Spleen (tissue), 11 donors: ENCODE measurements at regions not wholly inside any gene's neighbourhood (a gene's known extent, or its start where the extent isn't known, plus 50 kb on each side); places are given as distances from the start of the nearest gene placed in this dataset.

Source experiments
- DNase-seq: peaks from one replicate; pipeline ENCODE4 v3.0.0-alpha.2; 2020
- H3K27ac ChIP-seq, 8 donors: fragments of 200-600 bp; sonication (generic) in 7 of 8; 1 replicate in 4 of 8; 2 replicates in 4 of 8; pipeline versions ENCODE4 v1.5.0 to v1.8.0; 2016 to 2021; ENCODE audit warnings: inconsistent platforms in 4 of 8, mild to moderate bottlenecking in 4 of 8, moderate library complexity in 1 of 8
- H3K27me3 ChIP-seq, 7 donors: fragments of 200-600 bp; sonication (generic) in 6 of 7; replicated peaks in 1 of 7; 1 replicate in 4 of 7; 2 replicates in 3 of 7; pipeline versions ENCODE4 v1.5.0 to v1.8.0; 2016 to 2021; ENCODE audit warnings: inconsistent platforms in 3 of 7, mild to moderate bottlenecking in 1 of 7
- H3K36me3 ChIP-seq, 6 donors: fragments of 200-600 bp; sonication (generic) in 5 of 6; 1 replicate in 4 of 6; 2 replicates in 2 of 6; pipeline versions ENCODE4 v1.5.0 to v1.8.0; 2016 to 2021; ENCODE audit warnings: inconsistent platforms in 2 of 6
- H3K4me1 ChIP-seq, 6 donors: fragments of 200-600 bp; sonication (generic) in 5 of 6; 1 replicate in 3 of 6; 2 replicates in 3 of 6; pipeline versions ENCODE4 v1.5.0 to v1.8.0; 2016 to 2021; ENCODE audit warnings: inconsistent platforms in 3 of 6
- H3K4me3 ChIP-seq, 8 donors: fragments of 200-600 bp; sonication (generic) in 7 of 8; 1 replicate in 4 of 8; 2 replicates in 4 of 8; pipeline versions ENCODE4 v1.5.0 to v1.8.0; 2016 to 2021; ENCODE audit warnings: inconsistent platforms in 4 of 8, mild to moderate bottlenecking in 4 of 8, moderate library complexity in 2 of 8
- H3K9me3 ChIP-seq, 8 donors: fragments of 200-600 bp; sonication (generic) in 7 of 8; 1 replicate in 4 of 8; 2 replicates in 4 of 8; pipeline versions ENCODE4 v1.5.0 to v1.8.0; 2016 to 2021; ENCODE audit warnings: inconsistent platforms in 4 of 8
- POLR2A ChIP-seq, 3 donors: fragments of 450-650 bp; IDR thresholded peaks; one replicate each; pipeline ENCODE4 v1.5.1; 2017; ENCODE audit warnings: antibody characterized with exemption in 3 of 3, mild to moderate bottlenecking in 1 of 3
- POLR2AphosphoS5 ChIP-seq, 3 donors: sonication (generic); formaldehyde crosslinking; IDR thresholded peaks; one replicate each; pipeline ENCODE4 v1.5.1; 2017; ENCODE audit warnings: antibody characterized with exemption in 3 of 3
- WGBS, 5 donors: extraction: QIAGEN DNeasy Blood & Tissue Kit in 3 of 5; methylation state at CpG; one replicate each; pipeline versions ENCODE4 v1.1.5 to v1.1.7; 2013 to 2018; 5-methylcytosine and 5-hydroxymethylcytosine counted together
- intact Hi-C: fragments of 100-400 bp; cut with DNase I; formaldehyde crosslinking; loops from one replicate; pipeline ENCODE4 v1.15.0; 2023; ENCODE audit warnings: low total_unique reads
- TF ChIP-seq, protein P1 (sequence below), 11 experiments: fragments of 200-600 bp in 7 of 11; fragments of 450-650 bp in 4 of 11; sonication (generic) in 4 of 11; IDR thresholded peaks in 8 of 11; conservative IDR thresholded peaks in 3 of 11; 1 replicate in 7 of 11; 2 replicates in 4 of 11; pipeline versions ENCODE4 v1.4.0 to v1.8.0; 2016 to 2021; ENCODE audit warnings: antibody characterized with exemption in 11 of 11, inconsistent platforms in 4 of 11, mild to moderate bottlenecking in 1 of 11
- donor health status: healthy with polysubstance abuse.
- donor health status: DM: no; HTN: no; CAD: no; lungs with moderate emphysema.
- donor health status: DM: no; HTN: no; CAD: no.
- donor health status: Bipolar disorder and iron deficiency.
- donor health status: healthy.
- donor health status: DM: no; HTN: no; CAD: no.
- donor health status: DM: yes; HTN: yes; CAD: no.

DNA sequence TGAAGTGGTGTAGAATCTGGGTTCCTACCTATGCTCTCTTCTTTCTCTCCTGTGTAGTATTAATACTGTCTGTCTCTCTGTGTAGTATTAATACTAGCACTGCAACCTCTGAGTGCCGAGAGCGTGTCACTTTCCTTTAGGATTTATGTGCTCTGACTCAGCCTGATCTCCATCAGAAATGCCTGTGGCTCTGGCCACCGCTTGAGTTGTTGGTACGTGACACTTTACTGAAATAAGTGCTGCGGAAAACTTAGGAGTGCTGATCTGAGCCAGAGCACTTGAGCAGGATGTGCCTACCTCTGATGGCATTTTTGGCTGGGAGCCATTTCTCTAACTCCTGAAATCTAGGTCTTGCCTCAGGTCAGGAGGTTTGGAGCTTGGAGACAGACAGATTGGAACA lies 807.4 kb downstream of the SQOR start:
- Histone ChIP-seq H3K36me3 (no peaks in the 10 kb centered on the region), H3K4me1 (no peaks in the 10 kb centered on the region), H3K27me3 (no peaks in the 10 kb centered on the region), H3K4me3 (no peak overlapping the region), H3K27ac (no peak overlapping the region), H3K9me3 (peaks cover 0 to 22% (median 14%) of the 10 kb centered on the region in 8 donors)
- TF ChIP-seq, protein P1, sequence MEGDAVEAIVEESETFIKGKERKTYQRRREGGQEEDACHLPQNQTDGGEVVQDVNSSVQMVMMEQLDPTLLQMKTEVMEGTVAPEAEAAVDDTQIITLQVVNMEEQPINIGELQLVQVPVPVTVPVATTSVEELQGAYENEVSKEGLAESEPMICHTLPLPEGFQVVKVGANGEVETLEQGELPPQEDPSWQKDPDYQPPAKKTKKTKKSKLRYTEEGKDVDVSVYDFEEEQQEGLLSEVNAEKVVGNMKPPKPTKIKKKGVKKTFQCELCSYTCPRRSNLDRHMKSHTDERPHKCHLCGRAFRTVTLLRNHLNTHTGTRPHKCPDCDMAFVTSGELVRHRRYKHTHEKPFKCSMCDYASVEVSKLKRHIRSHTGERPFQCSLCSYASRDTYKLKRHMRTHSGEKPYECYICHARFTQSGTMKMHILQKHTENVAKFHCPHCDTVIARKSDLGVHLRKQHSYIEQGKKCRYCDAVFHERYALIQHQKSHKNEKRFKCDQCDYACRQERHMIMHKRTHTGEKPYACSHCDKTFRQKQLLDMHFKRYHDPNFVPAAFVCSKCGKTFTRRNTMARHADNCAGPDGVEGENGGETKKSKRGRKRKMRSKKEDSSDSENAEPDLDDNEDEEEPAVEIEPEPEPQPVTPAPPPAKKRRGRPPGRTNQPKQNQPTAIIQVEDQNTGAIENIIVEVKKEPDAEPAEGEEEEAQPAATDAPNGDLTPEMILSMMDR (IDR thresholded peaks at IDR 0.05 in 8 of 11, conservative IDR thresholded peaks at IDR 0.05 in 3 of 11), result no peak
- no peak for DNase-seq
- intact Hi-C loops, result no loop called here
- 69 to 95% (median 81%) methylated on average over 5 of the region's 5 CpGs for WGBS, 5 donors

DNA sequence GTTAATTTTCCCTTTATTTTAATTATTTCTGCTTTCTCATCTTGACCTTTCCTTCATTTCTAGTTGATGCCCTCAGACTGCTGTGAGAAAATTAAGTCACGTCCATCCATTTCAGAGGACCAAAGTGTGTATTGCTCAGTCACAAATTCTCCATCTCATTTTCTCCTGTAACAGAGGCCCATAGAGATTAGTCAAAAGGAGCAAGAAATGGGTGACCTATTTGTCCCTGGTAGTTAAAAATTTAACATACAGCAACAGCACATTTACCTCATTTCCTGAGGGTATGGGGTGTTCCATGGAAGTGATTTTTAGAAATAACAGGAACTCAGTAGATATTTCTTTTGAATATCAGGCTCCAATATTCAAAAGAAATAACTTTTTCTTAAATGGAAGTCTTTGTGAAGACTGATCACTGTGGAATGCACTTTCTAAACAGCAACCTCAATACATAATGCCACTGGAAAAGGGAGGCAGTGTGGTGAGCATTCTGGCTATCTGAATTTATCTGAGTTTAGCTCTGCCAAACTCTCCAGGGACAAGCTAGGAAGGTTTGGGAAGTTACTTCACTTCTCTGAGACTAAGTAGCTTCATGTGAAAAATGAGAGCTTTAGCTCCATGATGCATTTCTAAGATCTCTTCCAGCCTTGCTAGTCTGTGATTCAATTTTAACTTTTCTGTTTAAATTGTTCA lies 808.2 kb downstream of the SQOR start:
- TF ChIP-seq, protein P1 (IDR thresholded peaks at IDR 0.05 in 8 of 11, conservative IDR thresholded peaks at IDR 0.05 in 3 of 11), result no peak
- TF ChIP-seq POLR2A (IDR thresholded peaks at IDR 0.05), result no peak
- TF ChIP-seq POLR2AphosphoS5 (IDR thresholded peaks at IDR 0.05), result no peak
- H3K4me1 ChIP-seq, result no peaks in the 10 kb centered on the region
- no peaks in the 10 kb centered on the region for H3K36me3 ChIP-seq
- H3K27me3 ChIP-seq, result no peaks in the 10 kb centered on the region
- DNase-seq, result no peak
- no peak overlapping the region for H3K4me3 ChIP-seq
- peak overlapping the region in 1 of 8 donors; percentile 13 for H3K27ac ChIP-seq
- whole genome bisulfite sequencing, 5 donors, result 74 to 92% (median 85%) methylated on average over 1 of the region's 1 CpG
- peaks cover 0 to 22% (median 14%) of the 10 kb centered on the region in 8 donors for H3K9me3 ChIP-seq
- intact Hi-C loops, result no loop called here

DNA sequence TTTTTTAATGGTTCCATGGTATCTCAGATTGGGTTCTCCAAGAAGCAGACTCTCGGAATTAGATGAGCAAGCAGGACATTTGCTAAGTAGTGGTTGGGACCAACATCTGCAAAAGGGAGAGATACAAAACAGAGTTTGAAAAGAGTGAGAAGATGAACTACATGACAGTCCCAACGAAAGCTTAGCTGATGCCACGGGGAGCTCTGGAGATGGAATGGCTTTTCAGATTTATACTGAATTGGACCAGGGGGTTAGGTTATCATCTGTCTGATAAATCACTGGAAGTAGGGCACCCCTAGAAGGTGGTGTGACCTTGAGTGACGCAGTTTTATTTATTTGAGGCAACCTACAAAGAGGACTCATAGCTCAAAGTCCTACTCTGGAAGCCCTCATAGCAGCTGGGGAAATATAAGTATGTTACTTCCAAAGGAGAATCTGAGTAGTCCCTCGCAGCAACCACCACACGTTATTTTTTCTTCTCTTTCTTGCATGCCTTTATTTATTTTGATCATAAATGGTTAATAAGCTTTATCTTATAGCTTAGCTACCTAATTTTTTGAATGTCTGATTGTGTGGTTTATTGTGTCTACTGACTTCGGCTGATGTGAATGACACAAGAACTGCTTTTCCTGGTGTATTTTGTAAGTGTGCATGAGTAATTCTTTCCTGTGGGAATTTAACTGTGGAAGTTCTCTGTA lies 815.4 kb downstream of the SQOR start:
- DNase-seq, result no peak
- WGBS, 5 donors, result 76 to 85% (median 78%) methylated on average over 7 of the region's 7 CpGs
- Histone ChIP-seq H3K36me3 (no peaks in the 10 kb centered on the region), H3K9me3 (peaks cover 0 to 9% (median 6%) of the 10 kb centered on the region in 8 donors), H3K27ac (no peak overlapping the region), H3K4me3 (no peak overlapping the region), H3K27me3 (no peaks in the 10 kb centered on the region), H3K4me1 (no peaks in the 10 kb centered on the region)
- intact Hi-C loops, result no loop called here
- TF ChIP-seq, protein P1 (IDR thresholded peaks at IDR 0.05 in 8 of 11, conservative IDR thresholded peaks at IDR 0.05 in 3 of 11), result no peak
- TF ChIP-seq POLR2AphosphoS5 (IDR thresholded peaks at IDR 0.05), result no peak

DNA sequence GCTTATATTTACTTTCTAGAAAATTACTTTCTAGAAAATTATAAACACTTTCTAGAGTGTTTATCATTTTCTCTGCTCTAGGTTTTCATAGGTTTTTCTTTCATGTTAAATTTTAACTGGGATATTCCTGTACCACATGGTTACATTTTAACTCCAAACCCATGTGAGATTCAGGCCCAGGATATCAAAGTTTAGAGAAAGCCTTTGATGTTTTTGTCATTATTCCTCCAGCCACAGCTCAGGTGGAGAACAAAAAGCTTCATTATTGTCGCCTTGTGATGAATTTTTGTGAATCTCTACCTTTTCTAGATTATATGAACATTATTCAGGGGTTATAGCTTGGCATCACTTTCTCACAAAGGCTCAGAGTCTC lies 816.0 kb downstream of the SQOR start:
- intact Hi-C loops, result no loop called here
- 55 to 71% (median 64%) methylated on average over 1 of the region's 1 CpG for WGBS, 5 donors
- Histone ChIP-seq H3K27ac (no peak overlapping the region), H3K4me3 (no peak overlapping the region), H3K36me3 (no peaks in the 10 kb centered on the region), H3K27me3 (no peaks in the 10 kb centered on the region), H3K9me3 (peaks cover 0 to 4% (median 2%) of the 10 kb centered on the region in 8 donors), H3K4me1 (no peaks in the 10 kb centered on the region)
- no peak for DNase-seq
- TF ChIP-seq POLR2A (IDR thresholded peaks at IDR 0.05), result no peak
- TF ChIP-seq, protein P1 (IDR thresholded peaks at IDR 0.05 in 8 of 11, conservative IDR thresholded peaks at IDR 0.05 in 3 of 11), result no peak
- no peak for TF ChIP-seq POLR2AphosphoS5 (IDR thresholded peaks at IDR 0.05)
